Stomach (tissue), 8 donors: ENCODE measurements at regions not wholly inside any gene's neighbourhood (a gene's known extent, or its start where the extent isn't known, plus 50 kb on each side); places are given as distances from the start of the nearest gene placed in this dataset.

Experiments used
- DNase-seq, 2 donors: peaks; one replicate each; pipeline versions ENCODE4 v3.0.0 to v3.0.0-alpha.2; 2013 to 2019
- H3K27ac ChIP-seq, 5 donors: fragments of 200-600 bp in 4 of 5; sonication (generic) in 4 of 5; one replicate each; pipeline ENCODE4 v1.5.1; 2013 to 2019; ENCODE audit warnings: mild to moderate bottlenecking in 1 of 5, moderate library complexity in 1 of 5
- H3K27me3 ChIP-seq, 3 donors: fragments of 200-600 bp; sonication (generic); one replicate each; pipeline ENCODE4 v1.5.1; 2017 to 2019; ENCODE audit warnings: mixed run types in 1 of 3
- H3K36me3 ChIP-seq, 4 donors: fragments of 200-600 bp; sonication (generic); 1 replicate in 3 of 4; 2 replicates in 1 of 4; pipeline ENCODE4 v1.5.1; 2016 to 2019
- H3K4me1 ChIP-seq, 4 donors: fragments of 200-600 bp; sonication (generic); one replicate each; pipeline ENCODE4 v1.5.1; 2016 to 2019
- H3K4me3 ChIP-seq, 4 donors: fragments of 200-600 bp; sonication (generic) in 3 of 4; one replicate each; pipeline ENCODE4 v1.5.1; 2016 to 2019; ENCODE audit warnings: mild to moderate bottlenecking in 1 of 4
- H3K9me3 ChIP-seq, 4 donors: fragments of 200-600 bp; sonication (generic); one replicate each; pipeline ENCODE4 v1.5.1; 2016 to 2019
- CTCF ChIP-seq, 7 experiments: fragments of 450-650 bp in 4 of 7; fragments of 200-600 bp in 3 of 7; sonication (generic) in 3 of 7; IDR thresholded peaks; one replicate each; pipeline ENCODE4 v1.5.1; 2016 to 2019; ENCODE audit warnings: antibody characterized with exemption in 7 of 7, control low read depth in 2 of 7, mild to moderate bottlenecking in 1 of 7
- EP300 ChIP-seq: sonication (generic); formaldehyde crosslinking; IDR thresholded peaks from one replicate; pipeline ENCODE4 v1.6.1; 2017; ENCODE audit warnings: antibody characterized with exemption
- POLR2A ChIP-seq, 4 donors: fragments of 450-650 bp; IDR thresholded peaks; one replicate each; pipeline ENCODE4 v1.6.1; 2016; ENCODE audit warnings: antibody characterized with exemption in 4 of 4, control low read depth in 2 of 4, mild to moderate bottlenecking in 1 of 4, moderate library complexity in 1 of 4
- POLR2AphosphoS5 ChIP-seq, 3 donors: sonication (generic); formaldehyde crosslinking; IDR thresholded peaks; one replicate each; pipeline ENCODE4 v1.6.1; 2016; ENCODE audit warnings: antibody characterized with exemption in 3 of 3
- WGBS, 5 donors: extraction: QIAGEN DNeasy Blood & Tissue Kit in 3 of 5; methylation state at CpG; one replicate each; pipeline versions ENCODE4 v1.1.5 to v1.1.7; 2013 to 2018; 5-methylcytosine and 5-hydroxymethylcytosine counted together
- intact Hi-C: fragments of 100-400 bp; cut with DNase I; formaldehyde crosslinking; loops from one replicate; pipeline ENCODE4 v1.15.1; 2023; ENCODE audit warnings: low total_unique reads
- donor health status: healthy with polysubstance abuse.
- donor health status: Bipolar disorder and iron deficiency.
- donor health status: healthy.

- intact Hi-C loops = no loop called here
- no peaks in the 10 kb centered on the region for H3K27me3 ChIP-seq
- H3K9me3 ChIP-seq = no peaks in the 10 kb centered on the region
- TF ChIP-seq POLR2A (IDR thresholded peaks at IDR 0.05) (no peak), EP300 (no peak), POLR2AphosphoS5 (IDR thresholded peaks at IDR 0.05) (no peak), CTCF (IDR thresholded peaks at IDR 0.05) (no peak)
- no peaks in the 10 kb centered on the region for H3K36me3 ChIP-seq
- no peak for DNase-seq
- H3K4me1 ChIP-seq = no peaks in the 10 kb centered on the region
- H3K4me3 ChIP-seq = no peak overlapping the region
- no peak overlapping the region for H3K27ac ChIP-seq
- WGBS, 5 donors = 33 to 52% (median 44%) methylated on average over 7 of the region's 7 CpGs
Observed at GRCh38 chr14:87312169-87312893, 680.7 kb downstream of the GALC start.

GRCh38 chr14:87309557-87309956, 683.4 kb downstream of the GALC start:
- TF ChIP-seq EP300 (no peak), CTCF (IDR thresholded peaks at IDR 0.05) (no peak), POLR2AphosphoS5 (IDR thresholded peaks at IDR 0.05) (no peak), POLR2A (IDR thresholded peaks at IDR 0.05) (no peak)
- no peaks in the 10 kb centered on the region for H3K36me3 ChIP-seq
- no peak overlapping the region for H3K27ac ChIP-seq
- 41 to 62% (median 52%) methylated on average over 2 of the region's 2 CpGs for WGBS, 5 donors
- H3K4me1 ChIP-seq = no peaks in the 10 kb centered on the region
- H3K9me3 ChIP-seq = no peaks in the 10 kb centered on the region
- DNase-seq = no peak
- no peaks in the 10 kb centered on the region for H3K27me3 ChIP-seq
- no peak overlapping the region for H3K4me3 ChIP-seq
- intact Hi-C loops = no loop called here

- H3K36me3 ChIP-seq = no peaks in the 10 kb centered on the region
- intact Hi-C loops = no loop called here
- no peaks in the 10 kb centered on the region for H3K9me3 ChIP-seq
- TF ChIP-seq EP300 (no peak), CTCF (IDR thresholded peaks at IDR 0.05) (no peak), POLR2A (IDR thresholded peaks at IDR 0.05) (no peak), POLR2AphosphoS5 (IDR thresholded peaks at IDR 0.05) (no peak)
- no peaks in the 10 kb centered on the region for H3K27me3 ChIP-seq
- 75 to 90% (median 80%) methylated on average over 1 of the region's 1 CpG for WGBS, 5 donors
- H3K4me3 ChIP-seq = no peak overlapping the region
- no peak overlapping the region for H3K27ac ChIP-seq
- no peaks in the 10 kb centered on the region for H3K4me1 ChIP-seq
- DNase-seq = no peak
Observed at GRCh38 chr14:87306409-87307168, 686.4 kb downstream of the GALC start.

- intact Hi-C loops = no loop called here
- no peaks in the 10 kb centered on the region for H3K9me3 ChIP-seq
- no peak overlapping the region for H3K4me3 ChIP-seq
- no peaks in the 10 kb centered on the region for H3K4me1 ChIP-seq
- no peak overlapping the region for H3K27ac ChIP-seq
- DNase-seq = no peak
- WGBS, 5 donors = 65 to 72% (median 67%) methylated on average over 3 of the region's 3 CpGs
- H3K27me3 ChIP-seq = no peaks in the 10 kb centered on the region
- H3K36me3 ChIP-seq = no peaks in the 10 kb centered on the region
- TF ChIP-seq POLR2AphosphoS5 (IDR thresholded peaks at IDR 0.05) (no peak), POLR2A (IDR thresholded peaks at IDR 0.05) (no peak), EP300 (no peak), CTCF (IDR thresholded peaks at IDR 0.05) (no peak)
Observed at GRCh38 chr14:87305345-87305744, 687.6 kb downstream of the GALC start.
